ENCODE measurements at regions not wholly inside any gene's neighbourhood (a gene's known extent, or its start where the extent isn't known, plus 50 kb on each side); places are given as distances from the start of the nearest gene placed in this dataset.
A peak's percentile ranks its signal among the peaks of the same experiment; 100 is the strongest.

DNA sequence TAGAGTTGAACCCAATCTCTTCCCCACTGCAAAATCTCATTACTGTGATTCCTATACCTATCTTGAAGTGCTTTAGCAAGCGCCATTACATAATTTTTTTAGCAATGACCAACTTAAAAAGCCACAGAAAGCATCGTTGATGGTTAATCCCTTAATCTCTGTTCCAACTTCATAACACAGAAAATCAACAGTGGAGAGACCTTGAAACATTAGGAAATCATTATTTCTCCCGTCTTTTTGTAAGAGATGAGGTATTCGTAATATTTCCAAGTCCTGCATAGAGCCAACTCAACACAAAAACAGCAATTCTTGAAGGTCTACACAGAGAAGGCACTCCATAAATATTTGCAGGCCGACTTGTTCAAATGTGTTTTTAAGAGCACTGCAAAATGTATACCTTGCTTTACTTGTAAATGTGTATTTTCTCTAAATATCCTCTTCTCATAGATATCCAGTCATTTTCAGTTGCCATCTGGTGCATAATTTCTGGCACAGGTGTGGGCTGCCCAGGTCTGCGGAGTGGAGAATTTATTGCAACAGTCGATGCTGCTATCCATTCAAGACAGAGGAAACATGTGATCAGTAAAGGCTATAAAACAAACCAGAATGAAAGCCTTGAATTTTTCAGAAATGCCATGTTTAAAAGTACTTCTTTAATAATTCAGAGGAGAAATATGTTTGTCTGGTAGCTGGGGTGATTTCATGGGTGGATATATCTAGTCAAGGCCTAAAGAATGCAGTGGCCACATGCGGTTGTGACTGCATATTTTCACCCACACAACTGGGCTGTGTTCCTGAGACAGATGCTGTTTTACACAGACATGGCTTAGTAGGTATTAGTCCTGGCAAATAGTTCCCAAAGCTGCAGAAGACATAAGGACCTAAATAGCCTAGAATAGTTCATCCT lies 234.3 kb upstream of the STARD13 start:
- H3K4me3 ChIP-seq (replicated peaks; ENCODE audit: low read depth, low read length) = no peak overlapping the region
- peak; percentile 77 for DNase-seq (ENCODE audit: extremely low read depth, low read depth)
- TF ChIP-seq, protein P1, sequence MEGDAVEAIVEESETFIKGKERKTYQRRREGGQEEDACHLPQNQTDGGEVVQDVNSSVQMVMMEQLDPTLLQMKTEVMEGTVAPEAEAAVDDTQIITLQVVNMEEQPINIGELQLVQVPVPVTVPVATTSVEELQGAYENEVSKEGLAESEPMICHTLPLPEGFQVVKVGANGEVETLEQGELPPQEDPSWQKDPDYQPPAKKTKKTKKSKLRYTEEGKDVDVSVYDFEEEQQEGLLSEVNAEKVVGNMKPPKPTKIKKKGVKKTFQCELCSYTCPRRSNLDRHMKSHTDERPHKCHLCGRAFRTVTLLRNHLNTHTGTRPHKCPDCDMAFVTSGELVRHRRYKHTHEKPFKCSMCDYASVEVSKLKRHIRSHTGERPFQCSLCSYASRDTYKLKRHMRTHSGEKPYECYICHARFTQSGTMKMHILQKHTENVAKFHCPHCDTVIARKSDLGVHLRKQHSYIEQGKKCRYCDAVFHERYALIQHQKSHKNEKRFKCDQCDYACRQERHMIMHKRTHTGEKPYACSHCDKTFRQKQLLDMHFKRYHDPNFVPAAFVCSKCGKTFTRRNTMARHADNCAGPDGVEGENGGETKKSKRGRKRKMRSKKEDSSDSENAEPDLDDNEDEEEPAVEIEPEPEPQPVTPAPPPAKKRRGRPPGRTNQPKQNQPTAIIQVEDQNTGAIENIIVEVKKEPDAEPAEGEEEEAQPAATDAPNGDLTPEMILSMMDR (IDR thresholded peaks at IDR 0.05; ENCODE audit: low read depth, low read length, missing control alignments) = no peak

DNA sequence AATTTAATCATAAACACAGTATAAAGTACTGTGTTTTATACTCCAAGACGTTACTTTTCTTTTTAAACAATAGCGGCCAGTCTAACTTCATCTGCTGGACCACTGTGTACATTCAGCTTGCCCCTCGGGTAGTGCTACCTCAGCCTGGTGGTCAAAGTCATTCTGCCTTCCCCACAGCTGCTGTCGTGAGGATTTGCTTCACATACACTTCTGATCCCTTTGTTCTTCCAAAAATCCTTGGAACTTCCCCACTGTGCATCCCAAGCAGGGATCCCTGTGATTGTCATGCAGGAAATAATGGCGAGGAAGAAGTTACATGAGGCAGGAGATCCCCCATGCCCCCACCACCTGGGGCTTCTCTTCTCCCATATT lies 234.9 kb upstream of the STARD13 start:
- TF ChIP-seq, protein P1 (IDR thresholded peaks at IDR 0.05; ENCODE audit: low read depth, low read length, missing control alignments) = no peak
- no peak for DNase-seq (ENCODE audit: extremely low read depth, low read depth)
- H3K4me3 ChIP-seq (replicated peaks; ENCODE audit: low read depth, low read length) = no peak overlapping the region

- DNase-seq (ENCODE audit: extremely low read depth, low read depth) = peak; percentile 75
- no peak overlapping the region for H3K4me3 ChIP-seq (replicated peaks; ENCODE audit: low read depth, low read length)
- TF ChIP-seq, protein P1 (IDR thresholded peaks at IDR 0.05; ENCODE audit: low read depth, low read length, missing control alignments) = no peak
Observed at GRCh38 chr13:33524086-33524485, 238.5 kb upstream of the STARD13 start.

DNA sequence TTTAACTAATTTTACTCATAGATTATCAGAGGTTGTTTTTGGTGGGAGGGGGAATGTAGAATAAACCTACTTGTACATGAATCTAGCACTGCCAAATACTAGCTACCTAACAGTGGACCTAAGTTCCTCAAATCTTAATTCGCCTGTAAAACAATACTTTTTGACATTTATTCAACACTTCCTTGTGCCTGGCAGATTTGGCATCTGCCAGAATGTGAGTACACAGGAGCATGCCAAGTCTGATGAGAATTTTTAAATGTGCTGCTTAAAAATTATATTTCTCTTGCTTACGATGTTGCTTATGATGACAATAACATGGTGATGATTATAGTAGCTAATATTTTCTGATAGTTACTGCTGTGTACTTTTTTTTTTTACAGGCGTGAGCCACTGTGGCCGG lies 240.2 kb upstream of the STARD13 start:
- TF ChIP-seq, protein P1 (IDR thresholded peaks at IDR 0.05; ENCODE audit: low read depth, low read length, missing control alignments) = no peak
- no peak overlapping the region for H3K4me3 ChIP-seq (replicated peaks; ENCODE audit: low read depth, low read length)
- no peak for DNase-seq (ENCODE audit: extremely low read depth, low read depth)

DNA sequence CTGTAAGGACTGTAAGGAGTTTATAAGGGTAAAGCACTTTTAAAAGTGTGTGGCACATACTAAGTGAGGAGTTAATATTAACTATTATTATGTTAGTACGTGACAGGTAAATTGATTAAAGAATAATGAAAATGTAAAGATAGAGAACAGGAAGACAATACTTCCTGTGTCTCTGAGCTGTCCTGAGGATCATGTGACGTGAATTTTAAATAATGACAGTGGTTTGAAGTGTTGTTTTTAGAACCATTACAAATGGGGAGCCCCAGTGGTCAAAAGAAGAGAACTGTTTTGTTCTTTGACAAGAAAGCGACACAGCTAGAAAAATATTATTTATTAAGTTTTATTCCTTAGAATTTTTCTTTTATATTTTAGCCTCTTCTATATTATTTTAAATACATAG lies 241.2 kb upstream of the STARD13 start:
- TF ChIP-seq, protein P1 (IDR thresholded peaks at IDR 0.05; ENCODE audit: low read depth, low read length, missing control alignments) = no peak
- no peak for DNase-seq (ENCODE audit: extremely low read depth, low read depth)
- no peak overlapping the region for H3K4me3 ChIP-seq (replicated peaks; ENCODE audit: low read depth, low read length)

- DNase-seq (ENCODE audit: extremely low read depth, low read depth) = no peak
- no peak overlapping the region for H3K4me3 ChIP-seq (replicated peaks; ENCODE audit: low read depth, low read length)
- TF ChIP-seq, protein P1 (IDR thresholded peaks at IDR 0.05; ENCODE audit: low read depth, low read length, missing control alignments) = no peak
Observed at GRCh38 chr13:33528896-33529295, 243.3 kb upstream of the STARD13 start.

Measured in HFF-Myc (cell line).